K562 (cell line): ENCODE measurements at regions not wholly inside any gene's neighbourhood (a gene's known extent, or its start where the extent isn't known, plus 50 kb on each side); places are given as distances from the start of the nearest gene placed in this dataset.

ENCODE experiments used
- FOXA1 ChIP-seq: fragments of 450-650 bp; IDR thresholded peaks from 2 replicates; pipeline ENCODE4 v1.6.1; 2016; ENCODE audit warnings: mild to moderate bottlenecking, borderline replicate concordance
- KLF16 ChIP-seq: IDR thresholded peaks from 2 replicates; pipeline ENCODE4 v1.6.1; 2016; ENCODE audit warnings: antibody characterized with exemption
- MCM7 ChIP-seq, 2 experiments: fragments of 450-650 bp; IDR thresholded peaks; 2 replicates each; pipeline ENCODE4 v1.6.1; 2016 to 2018
- MYBL2 ChIP-seq, 2 experiments: fragments of 450-650 bp in 1 of 2; sonication (generic) in 1 of 2; formaldehyde crosslinking in 1 of 2; IDR thresholded peaks; 2 replicates each; pipeline versions ENCODE4 v1.6.1 to v1.8.1; 2017 to 2022; ENCODE audit warnings: borderline replicate concordance in 1 of 2, inconsistent platforms in 1 of 2, low read depth in 1 of 2, mild to moderate bottlenecking in 1 of 2, missing genetic modification reagents in 1 of 2, moderate library complexity in 1 of 2
- NONO ChIP-seq, 2 experiments: fragments of 200-400 bp in 1 of 2; fragments of 450-650 bp in 1 of 2; formaldehyde crosslinking in 1 of 2; IDR thresholded peaks; 2 replicates each; pipeline ENCODE4 v1.6.1; 2017; ENCODE audit warnings: low read depth in 2 of 2, mild to moderate bottlenecking in 2 of 2, moderate library complexity in 2 of 2, low read length in 1 of 2
- NR1H2 ChIP-seq: sonication (generic); formaldehyde crosslinking; IDR thresholded peaks from 2 replicates; pipeline ENCODE4 v1.4.0; 2020; ENCODE audit warnings: mild to moderate bottlenecking, missing genetic modification reagents
- NR2C1 ChIP-seq, 2 experiments: fragments of 450-650 bp; IDR thresholded peaks; 2 replicates each; pipeline ENCODE4 v1.6.1; 2017; ENCODE audit warnings: mild to moderate bottlenecking in 2 of 2, antibody characterized with exemption in 1 of 2, inconsistent platforms in 1 of 2, missing compliant biosample characterization in 1 of 2, missing genetic modification characterization in 1 of 2
- PCBP2 ChIP-seq: fragments of 200-400 bp; formaldehyde crosslinking; IDR thresholded peaks from 2 replicates; pipeline ENCODE4 v1.6.1; 2018; ENCODE audit warnings: low read length, low read depth, mild to moderate bottlenecking, moderate library complexity; ENCODE audit not compliant: poor library complexity, severe bottlenecking
- PHF8 ChIP-seq: fragments of 200-600 bp; sonication (generic); IDR thresholded peaks from 2 replicates; pipeline ENCODE4 v1.6.1; 2012; ENCODE audit warnings: mixed run types, mild to moderate bottlenecking, inconsistent platforms, low read length, moderate library complexity, borderline replicate concordance
- SP2 ChIP-seq: IDR thresholded peaks from 2 replicates; pipeline ENCODE4 v1.6.1; 2011; ENCODE audit warnings: mild to moderate bottlenecking, low read depth, low read length, moderate library complexity; ENCODE audit not compliant: poor library complexity, severe bottlenecking; ENCODE audit errors: extremely low read depth
- STAT5A ChIP-seq: IDR thresholded peaks from 2 replicates; pipeline ENCODE4 v1.6.1; 2012; ENCODE audit warnings: low read length, inconsistent platforms, borderline replicate concordance
- TEAD1 ChIP-seq, 2 experiments: fragments of 450-650 bp in 1 of 2; sonication (generic) in 1 of 2; formaldehyde crosslinking; IDR thresholded peaks; 2 replicates each; pipeline versions ENCODE4 v1.4.0 to v1.8.0; 2020 to 2022; ENCODE audit warnings: mild to moderate bottlenecking in 2 of 2, missing genetic modification reagents in 1 of 2
- ZBTB17 ChIP-seq: fragments of 450-650 bp; formaldehyde crosslinking; IDR thresholded peaks from 2 replicates; pipeline ENCODE4 v1.4.0; 2020; ENCODE audit warnings: mild to moderate bottlenecking
- ZFX ChIP-seq: sonication (generic); formaldehyde crosslinking; IDR thresholded peaks from 2 replicates; pipeline ENCODE4 v1.8.0; 2022; ENCODE audit warnings: mild to moderate bottlenecking, missing genetic modification reagents, moderate library complexity
- ZHX1 ChIP-seq: fragments of 150-350 bp; conservative IDR thresholded peaks from 2 replicates; pipeline ENCODE4 v1.6.1; 2014; ENCODE audit warnings: low read length
- ZNF584 ChIP-seq: fragments of 200-800 bp; sonication (Bioruptor generic); IDR thresholded peaks from 2 replicates; pipeline ENCODE4 v1.6.1; 2016; ENCODE audit warnings: low read depth, mild to moderate bottlenecking, missing genetic modification characterization, missing compliant biosample characterization
- ZNF79 ChIP-seq: fragments of 250-450 bp; sonication (Bioruptor Pico); IDR thresholded peaks from 2 replicates; pipeline ENCODE4 v1.4.0; 2020; ENCODE audit warnings: low read depth, mild to moderate bottlenecking, moderate library complexity
- TF ChIP-seq, protein P1 (sequence below), 2 experiments: IDR thresholded peaks; 2 replicates each; pipeline ENCODE4 v1.6.1; 2012; ENCODE audit warnings: improper control_type of control experiment in 2 of 2, low read depth in 2 of 2, low read length in 2 of 2, borderline replicate concordance in 1 of 2
- TF ChIP-seq, protein P2 (sequence below): fragments of 450-650 bp; IDR thresholded peaks from 2 replicates; pipeline ENCODE4 v1.6.1; 2016; ENCODE audit warnings: borderline replicate concordance

GRCh38 chr22:27670701-27671412 lies 130.7 kb downstream of the MN1 start (continued):
- TF ChIP-seq SP2 (no peak), NONO (IDR thresholded peaks at IDR 0.05; ENCODE audit: low read depth in 2 of 2, low read length in 1 of 2) (no peak), PCBP2 (no peak), TEAD1 (CRISPR knock-in tag; IDR thresholded peaks at IDR 0.05) (peak in 1 of 2 experiments; percentile 48; a peak in 1 of 4 replicates), PHF8 (peak; percentile 54; the same call in 1 of the 2 replicates), ZFX (CRISPR knock-in tag) (peak; percentile 90), FOXA1 (no peak), ZHX1 (no peak), MCM7 (IDR thresholded peaks at IDR 0.05) (no peak), NR2C1 (IDR thresholded peaks at IDR 0.05) (no peak), NR2C1 (tag; IDR thresholded peaks at IDR 0.05) (no peak), MYBL2 (IDR thresholded peaks at IDR 0.05; ENCODE audit: low read depth) (no peak), MYBL2 (CRISPR knock-in tag; IDR thresholded peaks at IDR 0.05; ENCODE audit: borderline replicate concordance) (no peak), NR1H2 (CRISPR knock-in tag) (no peak), STAT5A (no peak), ZNF584 (CRISPR knock-in tag) (0 out of 2 replicates have a peak, but pooled peaks have one; percentile 64), ZBTB17 (CRISPR knock-in tag) (no peak), ZNF79 (CRISPR knock-in tag) (no peak), KLF16 (peak; percentile 80; the same call in 1 of the 2 replicates)
- TF ChIP-seq, protein P1, sequence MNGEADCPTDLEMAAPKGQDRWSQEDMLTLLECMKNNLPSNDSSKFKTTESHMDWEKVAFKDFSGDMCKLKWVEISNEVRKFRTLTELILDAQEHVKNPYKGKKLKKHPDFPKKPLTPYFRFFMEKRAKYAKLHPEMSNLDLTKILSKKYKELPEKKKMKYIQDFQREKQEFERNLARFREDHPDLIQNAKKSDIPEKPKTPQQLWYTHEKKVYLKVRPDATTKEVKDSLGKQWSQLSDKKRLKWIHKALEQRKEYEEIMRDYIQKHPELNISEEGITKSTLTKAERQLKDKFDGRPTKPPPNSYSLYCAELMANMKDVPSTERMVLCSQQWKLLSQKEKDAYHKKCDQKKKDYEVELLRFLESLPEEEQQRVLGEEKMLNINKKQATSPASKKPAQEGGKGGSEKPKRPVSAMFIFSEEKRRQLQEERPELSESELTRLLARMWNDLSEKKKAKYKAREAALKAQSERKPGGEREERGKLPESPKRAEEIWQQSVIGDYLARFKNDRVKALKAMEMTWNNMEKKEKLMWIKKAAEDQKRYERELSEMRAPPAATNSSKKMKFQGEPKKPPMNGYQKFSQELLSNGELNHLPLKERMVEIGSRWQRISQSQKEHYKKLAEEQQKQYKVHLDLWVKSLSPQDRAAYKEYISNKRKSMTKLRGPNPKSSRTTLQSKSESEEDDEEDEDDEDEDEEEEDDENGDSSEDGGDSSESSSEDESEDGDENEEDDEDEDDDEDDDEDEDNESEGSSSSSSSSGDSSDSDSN (IDR thresholded peaks at IDR 0.05; ENCODE audit: borderline replicate concordance in 1 of 2, low read depth in 2 of 2, low read length in 2 of 2) = no peak
- TF ChIP-seq, protein P2, sequence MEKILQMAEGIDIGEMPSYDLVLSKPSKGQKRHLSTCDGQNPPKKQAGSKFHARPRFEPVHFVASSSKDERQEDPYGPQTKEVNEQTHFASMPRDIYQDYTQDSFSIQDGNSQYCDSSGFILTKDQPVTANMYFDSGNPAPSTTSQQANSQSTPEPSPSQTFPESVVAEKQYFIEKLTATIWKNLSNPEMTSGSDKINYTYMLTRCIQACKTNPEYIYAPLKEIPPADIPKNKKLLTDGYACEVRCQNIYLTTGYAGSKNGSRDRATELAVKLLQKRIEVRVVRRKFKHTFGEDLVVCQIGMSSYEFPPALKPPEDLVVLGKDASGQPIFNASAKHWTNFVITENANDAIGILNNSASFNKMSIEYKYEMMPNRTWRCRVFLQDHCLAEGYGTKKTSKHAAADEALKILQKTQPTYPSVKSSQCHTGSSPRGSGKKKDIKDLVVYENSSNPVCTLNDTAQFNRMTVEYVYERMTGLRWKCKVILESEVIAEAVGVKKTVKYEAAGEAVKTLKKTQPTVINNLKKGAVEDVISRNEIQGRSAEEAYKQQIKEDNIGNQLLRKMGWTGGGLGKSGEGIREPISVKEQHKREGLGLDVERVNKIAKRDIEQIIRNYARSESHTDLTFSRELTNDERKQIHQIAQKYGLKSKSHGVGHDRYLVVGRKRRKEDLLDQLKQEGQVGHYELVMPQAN = no peak
